ENCODE measurements at regions not wholly inside any gene's neighbourhood (a gene's known extent, or its start where the extent isn't known, plus 50 kb on each side); places are given as distances from the start of the nearest gene placed in this dataset.

- TF ChIP-seq, protein P1, sequence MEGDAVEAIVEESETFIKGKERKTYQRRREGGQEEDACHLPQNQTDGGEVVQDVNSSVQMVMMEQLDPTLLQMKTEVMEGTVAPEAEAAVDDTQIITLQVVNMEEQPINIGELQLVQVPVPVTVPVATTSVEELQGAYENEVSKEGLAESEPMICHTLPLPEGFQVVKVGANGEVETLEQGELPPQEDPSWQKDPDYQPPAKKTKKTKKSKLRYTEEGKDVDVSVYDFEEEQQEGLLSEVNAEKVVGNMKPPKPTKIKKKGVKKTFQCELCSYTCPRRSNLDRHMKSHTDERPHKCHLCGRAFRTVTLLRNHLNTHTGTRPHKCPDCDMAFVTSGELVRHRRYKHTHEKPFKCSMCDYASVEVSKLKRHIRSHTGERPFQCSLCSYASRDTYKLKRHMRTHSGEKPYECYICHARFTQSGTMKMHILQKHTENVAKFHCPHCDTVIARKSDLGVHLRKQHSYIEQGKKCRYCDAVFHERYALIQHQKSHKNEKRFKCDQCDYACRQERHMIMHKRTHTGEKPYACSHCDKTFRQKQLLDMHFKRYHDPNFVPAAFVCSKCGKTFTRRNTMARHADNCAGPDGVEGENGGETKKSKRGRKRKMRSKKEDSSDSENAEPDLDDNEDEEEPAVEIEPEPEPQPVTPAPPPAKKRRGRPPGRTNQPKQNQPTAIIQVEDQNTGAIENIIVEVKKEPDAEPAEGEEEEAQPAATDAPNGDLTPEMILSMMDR (conservative IDR thresholded peaks at IDR 0.05; ENCODE audit: low read depth, low read length): no peak
- DNase-seq (ENCODE audit: low read depth): no peak
- H3K4me3 ChIP-seq (ENCODE audit: low read depth, low read length): no peak overlapping the region
Observed at GRCh38 chr18:77548790-77549420, 299.3 kb downstream of the GALR1 start.

- no peak overlapping the region for H3K4me3 ChIP-seq (ENCODE audit: low read depth, low read length)
- TF ChIP-seq, protein P1 (conservative IDR thresholded peaks at IDR 0.05; ENCODE audit: low read depth, low read length): no peak
- no peak for DNase-seq (ENCODE audit: low read depth)
Observed at GRCh38 chr18:77550625-77551024, 301.0 kb downstream of the GALR1 start.

DNA sequence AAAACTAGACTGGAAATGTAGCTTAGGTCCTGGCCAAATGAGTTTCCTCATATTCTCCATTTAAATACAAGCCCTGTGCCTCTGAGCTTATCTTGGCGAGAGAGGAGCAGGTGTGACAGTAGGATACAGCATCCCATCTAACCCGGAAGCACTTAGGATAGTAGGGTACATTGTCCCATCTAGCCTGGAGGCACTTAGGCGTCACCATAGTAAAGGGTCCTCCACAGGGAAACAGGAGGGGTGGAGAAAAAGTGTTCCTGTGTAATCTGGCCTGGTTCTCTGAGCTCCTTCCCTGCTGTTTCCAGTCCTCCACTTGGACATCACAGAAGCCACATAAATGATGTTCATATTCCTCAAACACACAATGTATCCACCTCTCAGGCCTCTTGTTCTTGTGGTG, 301.4 kb downstream of the GALR1 start:
- TF ChIP-seq, protein P1 (conservative IDR thresholded peaks at IDR 0.05; ENCODE audit: low read depth, low read length): no peak
- DNase-seq (ENCODE audit: low read depth): no peak
- no peak overlapping the region for H3K4me3 ChIP-seq (ENCODE audit: low read depth, low read length)

- TF ChIP-seq, protein P1 (conservative IDR thresholded peaks at IDR 0.05; ENCODE audit: low read depth, low read length): no peak
- no peak for DNase-seq (ENCODE audit: low read depth)
- H3K4me3 ChIP-seq (ENCODE audit: low read depth, low read length): no peak overlapping the region
Observed at GRCh38 chr18:77552945-77553344, 303.3 kb downstream of the GALR1 start.

DNA sequence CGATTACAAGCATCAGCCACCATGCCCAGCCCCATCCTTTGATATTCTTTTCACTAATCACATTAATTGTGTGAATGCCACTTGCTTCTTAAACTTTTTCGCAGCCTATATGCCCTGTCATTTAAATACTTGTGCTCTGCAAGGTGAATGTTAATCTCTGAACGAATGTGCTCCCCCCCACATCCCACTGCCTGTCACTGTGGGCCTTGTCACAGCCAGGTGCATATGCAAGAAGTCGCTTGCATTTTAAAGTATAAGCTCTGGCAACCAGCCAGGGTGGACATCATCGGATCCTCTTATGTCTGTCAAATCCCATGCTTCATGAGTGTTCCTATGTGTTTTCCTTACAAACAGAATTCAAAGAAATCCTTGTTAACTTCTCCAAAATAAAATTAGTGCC, 304.4 kb downstream of the GALR1 start:
- H3K4me3 ChIP-seq (ENCODE audit: low read depth, low read length): no peak overlapping the region
- DNase-seq (ENCODE audit: low read depth): no peak
- TF ChIP-seq, protein P1 (conservative IDR thresholded peaks at IDR 0.05; ENCODE audit: low read depth, low read length): no peak

DNA sequence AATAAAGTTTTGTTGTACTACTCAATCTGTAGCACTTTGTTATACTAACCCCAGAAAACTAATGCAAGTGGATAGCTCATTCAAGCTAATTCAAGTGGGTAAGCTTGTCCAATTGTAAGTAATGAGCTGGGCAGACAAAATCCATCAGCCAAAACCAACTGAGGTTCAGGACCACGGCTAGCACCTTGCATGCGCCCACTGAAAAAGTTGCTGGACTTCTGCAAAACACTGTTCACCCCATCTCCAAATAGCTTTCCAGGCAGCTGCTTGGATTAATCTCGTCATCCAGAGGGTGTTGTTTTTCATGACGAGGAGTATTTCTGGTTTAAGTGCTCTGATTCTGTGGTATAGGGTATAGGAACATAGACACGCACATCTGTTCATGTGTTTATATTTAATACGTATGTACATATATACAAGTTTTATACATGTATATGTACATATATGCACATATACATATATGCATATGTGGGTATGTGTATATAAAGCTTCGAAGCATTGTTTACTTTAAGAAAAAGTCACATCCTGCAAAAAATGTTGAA, 307.5 kb downstream of the GALR1 start:
- TF ChIP-seq, protein P1 (conservative IDR thresholded peaks at IDR 0.05; ENCODE audit: low read depth, low read length): no peak

More for the DNA sequence above, 307.5 kb downstream of the GALR1 start:
- no peak overlapping the region for H3K4me3 ChIP-seq (ENCODE audit: low read depth, low read length)
- no peak for DNase-seq (ENCODE audit: low read depth)
